ENCODE measurements at regions not wholly inside any gene's neighbourhood (a gene's known extent, or its start where the extent isn't known, plus 50 kb on each side); places are given as distances from the start of the nearest gene placed in this dataset.

DNA sequence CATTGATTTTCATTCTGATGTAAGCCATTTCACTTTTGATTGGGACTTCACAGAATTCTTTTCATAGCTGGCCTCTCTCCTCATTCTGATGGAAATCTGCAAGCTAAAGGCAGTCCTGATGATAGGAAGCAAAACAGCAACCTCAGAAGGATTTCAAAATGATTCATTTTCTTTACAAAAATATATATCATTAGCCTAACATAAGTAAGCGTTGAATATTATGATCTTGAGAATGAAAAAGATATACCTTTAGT, 143.1 kb upstream of the GJE1 start (continued):
- TF ChIP-seq, protein P1, sequence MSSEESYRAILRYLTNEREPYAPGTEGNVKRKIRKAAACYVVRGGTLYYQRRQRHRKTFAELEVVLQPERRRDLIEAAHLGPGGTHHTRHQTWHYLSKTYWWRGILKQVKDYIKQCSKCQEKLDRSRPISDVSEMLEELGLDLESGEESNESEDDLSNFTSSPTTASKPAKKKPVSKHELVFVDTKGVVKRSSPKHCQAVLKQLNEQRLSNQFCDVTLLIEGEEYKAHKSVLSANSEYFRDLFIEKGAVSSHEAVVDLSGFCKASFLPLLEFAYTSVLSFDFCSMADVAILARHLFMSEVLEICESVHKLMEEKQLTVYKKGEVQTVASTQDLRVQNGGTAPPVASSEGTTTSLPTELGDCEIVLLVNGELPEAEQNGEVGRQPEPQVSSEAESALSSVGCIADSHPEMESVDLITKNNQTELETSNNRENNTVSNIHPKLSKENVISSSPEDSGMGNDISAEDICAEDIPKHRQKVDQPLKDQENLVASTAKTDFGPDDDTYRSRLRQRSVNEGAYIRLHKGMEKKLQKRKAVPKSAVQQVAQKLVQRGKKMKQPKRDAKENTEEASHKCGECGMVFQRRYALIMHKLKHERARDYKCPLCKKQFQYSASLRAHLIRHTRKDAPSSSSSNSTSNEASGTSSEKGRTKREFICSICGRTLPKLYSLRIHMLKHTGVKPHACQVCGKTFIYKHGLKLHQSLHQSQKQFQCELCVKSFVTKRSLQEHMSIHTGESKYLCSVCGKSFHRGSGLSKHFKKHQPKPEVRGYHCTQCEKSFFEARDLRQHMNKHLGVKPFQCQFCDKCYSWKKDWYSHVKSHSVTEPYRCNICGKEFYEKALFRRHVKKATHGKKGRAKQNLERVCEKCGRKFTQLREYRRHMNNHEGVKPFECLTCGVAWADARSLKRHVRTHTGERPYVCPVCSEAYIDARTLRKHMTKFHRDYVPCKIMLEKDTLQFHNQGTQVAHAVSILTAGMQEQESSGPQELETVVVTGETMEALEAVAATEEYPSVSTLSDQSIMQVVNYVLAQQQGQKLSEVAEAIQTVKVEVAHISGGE (CRISPR knock-in tag; IDR thresholded peaks at IDR 0.05), result no peak
- TF ChIP-seq HNRNPUL1 (IDR thresholded peaks at IDR 0.05; ENCODE audit: low read length) (no peak), MYNN (IDR thresholded peaks at IDR 0.05) (no peak), MYNN (CRISPR knock-in tag; IDR thresholded peaks at IDR 0.05) (no peak), BHLHE40 (IDR thresholded peaks at IDR 0.05; ENCODE audit: low read length) (no peak)
- TF ChIP-seq, protein P2, sequence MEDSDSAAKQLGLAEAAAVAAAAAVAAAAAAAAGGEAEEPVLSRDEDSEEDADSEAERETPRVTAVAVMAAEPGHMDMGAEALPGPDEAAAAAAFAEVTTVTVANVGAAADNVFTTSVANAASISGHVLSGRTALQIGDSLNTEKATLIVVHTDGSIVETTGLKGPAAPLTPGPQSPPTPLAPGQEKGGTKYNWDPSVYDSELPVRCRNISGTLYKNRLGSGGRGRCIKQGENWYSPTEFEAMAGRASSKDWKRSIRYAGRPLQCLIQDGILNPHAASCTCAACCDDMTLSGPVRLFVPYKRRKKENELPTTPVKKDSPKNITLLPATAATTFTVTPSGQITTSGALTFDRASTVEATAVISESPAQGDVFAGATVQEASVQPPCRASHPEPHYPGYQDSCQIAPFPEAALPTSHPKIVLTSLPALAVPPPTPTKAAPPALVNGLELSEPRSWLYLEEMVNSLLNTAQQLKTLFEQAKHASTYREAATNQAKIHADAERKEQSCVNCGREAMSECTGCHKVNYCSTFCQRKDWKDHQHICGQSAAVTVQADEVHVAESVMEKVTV (CRISPR knock-in tag; IDR thresholded peaks at IDR 0.05), result no peak

All from K562 (cell line).